ENCODE measurements at regions not wholly inside any gene's neighbourhood (a gene's known extent, or its start where the extent isn't known, plus 50 kb on each side); places are given as distances from the start of the nearest gene placed in this dataset.

DNA sequence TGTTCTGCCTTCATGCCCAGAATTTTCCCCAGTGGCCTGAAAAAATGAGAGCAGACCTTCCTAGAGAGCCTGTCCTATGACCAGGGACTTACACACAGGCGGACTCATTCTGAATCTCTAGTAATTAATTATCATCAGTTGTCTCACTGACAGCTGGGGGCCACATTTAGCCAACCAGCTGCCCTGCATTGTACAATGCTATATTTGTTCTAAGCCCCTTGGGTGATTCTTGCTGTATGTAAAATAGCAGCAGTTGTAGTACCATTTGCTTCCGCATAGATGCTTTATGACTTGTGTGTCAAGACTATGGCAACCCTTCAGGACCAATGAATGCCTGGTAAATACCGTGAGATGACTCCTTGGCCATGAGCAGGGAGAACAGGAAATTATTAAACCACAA is 415.4 kb upstream of the SEMA6A start:
- no peaks in the 10 kb centered on the region for H3K4me1 Mint-ChIP-seq (ENCODE audit: insufficient read depth, unreplicated experiment)
- no TSS peak for BruUV-seq (replicated peaks)
- intact Hi-C loops (cut with micrococcal nuclease): no loop called here
- no peak for DNase-seq (ENCODE audit: unreplicated experiment)
- H3K27ac Mint-ChIP-seq (ENCODE audit: low read depth, unreplicated experiment): no peak overlapping the region
- ChIA-PET POLR2A (no interaction called here), CTCF (no interaction called here)
- TF ChIP-seq, protein P1, sequence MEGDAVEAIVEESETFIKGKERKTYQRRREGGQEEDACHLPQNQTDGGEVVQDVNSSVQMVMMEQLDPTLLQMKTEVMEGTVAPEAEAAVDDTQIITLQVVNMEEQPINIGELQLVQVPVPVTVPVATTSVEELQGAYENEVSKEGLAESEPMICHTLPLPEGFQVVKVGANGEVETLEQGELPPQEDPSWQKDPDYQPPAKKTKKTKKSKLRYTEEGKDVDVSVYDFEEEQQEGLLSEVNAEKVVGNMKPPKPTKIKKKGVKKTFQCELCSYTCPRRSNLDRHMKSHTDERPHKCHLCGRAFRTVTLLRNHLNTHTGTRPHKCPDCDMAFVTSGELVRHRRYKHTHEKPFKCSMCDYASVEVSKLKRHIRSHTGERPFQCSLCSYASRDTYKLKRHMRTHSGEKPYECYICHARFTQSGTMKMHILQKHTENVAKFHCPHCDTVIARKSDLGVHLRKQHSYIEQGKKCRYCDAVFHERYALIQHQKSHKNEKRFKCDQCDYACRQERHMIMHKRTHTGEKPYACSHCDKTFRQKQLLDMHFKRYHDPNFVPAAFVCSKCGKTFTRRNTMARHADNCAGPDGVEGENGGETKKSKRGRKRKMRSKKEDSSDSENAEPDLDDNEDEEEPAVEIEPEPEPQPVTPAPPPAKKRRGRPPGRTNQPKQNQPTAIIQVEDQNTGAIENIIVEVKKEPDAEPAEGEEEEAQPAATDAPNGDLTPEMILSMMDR (IDR thresholded peaks at IDR 0.05; ENCODE audit: unreplicated experiment): no peak
- no peaks in the 10 kb centered on the region for H3K27me3 Mint-ChIP-seq (ENCODE audit: insufficient read depth, unreplicated experiment)
- no peaks in the 10 kb centered on the region for H3K36me3 Mint-ChIP-seq (ENCODE audit: insufficient read depth, unreplicated experiment)
- H3K4me3 Mint-ChIP-seq (ENCODE audit: unreplicated experiment): no peak overlapping the region
- H3K9me3 Mint-ChIP-seq (ENCODE audit: unreplicated experiment): no peaks in the 10 kb centered on the region

DNA sequence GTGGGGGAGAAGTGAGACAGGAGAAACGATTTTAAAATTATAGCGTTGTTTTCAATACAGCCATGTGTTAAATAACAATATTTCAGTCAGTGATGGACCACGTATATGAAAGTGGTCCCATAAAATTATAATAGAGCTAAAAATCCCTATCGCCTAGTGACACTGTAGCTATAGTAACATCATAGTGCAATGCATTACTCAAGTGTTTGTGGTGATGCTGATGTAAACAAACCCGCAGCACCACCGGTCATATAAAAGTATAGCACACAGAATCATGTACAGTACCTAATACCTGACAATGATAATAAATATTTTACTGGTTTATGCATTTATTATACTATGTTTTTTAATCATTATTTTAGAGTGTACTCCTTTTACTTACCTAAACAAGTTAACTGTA is 407.4 kb upstream of the SEMA6A start:
- ChIA-PET CTCF (interaction anchor here (0.6 kb wide), 1 partner anchor 326 kb away, joined by 4 read pairs; no protein-coding TSS in a partner anchor), POLR2A (interaction anchor here (0.6 to 0.7 kb wide), 2 partner anchors 94 to 211 kb away, joined by 3 to 4 read pairs; no protein-coding TSS in a partner anchor)
- Mint-ChIP-seq H3K27ac (ENCODE audit: low read depth, unreplicated experiment) (no peak overlapping the region), H3K4me1 (ENCODE audit: insufficient read depth, unreplicated experiment) (no peaks in the 10 kb centered on the region), H3K4me3 (ENCODE audit: unreplicated experiment) (no peak overlapping the region), H3K9me3 (ENCODE audit: unreplicated experiment) (no peaks in the 10 kb centered on the region), H3K27me3 (ENCODE audit: insufficient read depth, unreplicated experiment) (no peaks in the 10 kb centered on the region), H3K36me3 (ENCODE audit: insufficient read depth, unreplicated experiment) (no peaks in the 10 kb centered on the region)
- intact Hi-C loops (cut with micrococcal nuclease): no loop called here
- DNase-seq (ENCODE audit: unreplicated experiment): no peak
- TF ChIP-seq, protein P1 (IDR thresholded peaks at IDR 0.05; ENCODE audit: unreplicated experiment): no peak
- no TSS peak for BruUV-seq (replicated peaks)

DNA sequence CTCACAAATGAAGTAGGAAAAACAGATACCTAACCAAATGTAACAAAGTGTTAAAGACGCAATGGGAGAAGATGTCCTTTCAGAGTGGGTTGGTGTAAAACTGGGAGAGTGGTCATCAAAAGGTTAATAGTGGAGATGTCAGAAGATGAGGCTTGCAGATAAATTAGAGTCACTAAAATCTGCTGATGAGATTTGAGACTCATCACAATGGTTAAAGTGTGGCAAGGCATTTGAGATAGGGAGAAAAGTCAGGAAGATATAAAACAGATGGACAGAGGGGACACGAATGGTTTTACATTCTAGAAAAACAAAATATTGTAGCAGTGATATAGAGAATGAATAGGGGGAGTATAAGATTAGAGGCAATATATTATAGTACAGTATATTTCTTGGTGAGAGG is 406.0 kb upstream of the SEMA6A start:
- CTCF ChIA-PET: no interaction called here
- Mint-ChIP-seq H3K27me3 (ENCODE audit: insufficient read depth, unreplicated experiment) (no peaks in the 10 kb centered on the region), H3K4me3 (ENCODE audit: unreplicated experiment) (no peak overlapping the region), H3K9me3 (ENCODE audit: unreplicated experiment) (no peaks in the 10 kb centered on the region), H3K27ac (ENCODE audit: low read depth, unreplicated experiment) (no peak overlapping the region), H3K36me3 (ENCODE audit: insufficient read depth, unreplicated experiment) (no peaks in the 10 kb centered on the region), H3K4me1 (ENCODE audit: insufficient read depth, unreplicated experiment) (no peaks in the 10 kb centered on the region)
- intact Hi-C loops (cut with micrococcal nuclease): no loop called here
- POLR2A ChIA-PET: no interaction called here
- TF ChIP-seq, protein P1 (IDR thresholded peaks at IDR 0.05; ENCODE audit: unreplicated experiment): no peak
- no peak for DNase-seq (ENCODE audit: unreplicated experiment)
- no TSS peak for BruUV-seq (replicated peaks)

DNA sequence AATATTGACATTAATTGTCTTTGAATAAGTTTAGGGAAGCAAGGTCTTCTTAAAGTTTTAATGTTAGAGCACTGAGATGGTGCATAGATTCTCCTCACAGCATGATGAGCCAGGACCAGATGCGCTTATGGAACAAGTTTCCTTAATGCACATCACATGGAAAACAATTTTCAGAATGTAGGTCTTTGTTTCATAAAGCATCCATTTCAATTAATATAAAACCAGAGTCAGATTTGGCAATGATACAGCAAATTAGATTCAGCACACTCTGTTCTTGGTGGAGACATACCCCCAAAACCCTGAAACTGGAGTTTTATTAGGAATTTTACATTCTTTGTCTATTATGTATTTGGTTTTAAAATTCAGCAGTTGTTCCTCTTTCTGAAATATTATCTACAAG is 402.1 kb upstream of the SEMA6A start:
- Mint-ChIP-seq H3K27ac (ENCODE audit: low read depth, unreplicated experiment) (no peak overlapping the region), H3K4me1 (ENCODE audit: insufficient read depth, unreplicated experiment) (peaks cover 5% of the 10 kb centered on the region), H3K27me3 (ENCODE audit: insufficient read depth, unreplicated experiment) (no peaks in the 10 kb centered on the region), H3K9me3 (ENCODE audit: unreplicated experiment) (no peaks in the 10 kb centered on the region), H3K4me3 (ENCODE audit: unreplicated experiment) (no peak overlapping the region), H3K36me3 (ENCODE audit: insufficient read depth, unreplicated experiment) (no peaks in the 10 kb centered on the region)
- BruUV-seq (replicated peaks): no TSS peak
- TF ChIP-seq, protein P1 (IDR thresholded peaks at IDR 0.05; ENCODE audit: unreplicated experiment): no peak
- DNase-seq (ENCODE audit: unreplicated experiment): no peak
- CTCF ChIA-PET: no interaction called here
- intact Hi-C loops (cut with micrococcal nuclease): no loop called here
- POLR2A ChIA-PET: no interaction called here
